ENCODE measurements at regions not wholly inside any gene's neighbourhood (a gene's known extent, or its start where the extent isn't known, plus 50 kb on each side); places are given as distances from the start of the nearest gene placed in this dataset.

GRCh38 chr6:4311976-4312860 is 176.8 kb upstream of the ECI2 start:
- Mint-ChIP-seq H3K4me3 (no peak overlapping the region), H3K27me3 (no peaks in the 10 kb centered on the region), H3K36me3 (no peaks in the 10 kb centered on the region), H3K4me1 (ENCODE audit: unreplicated experiment) (peaks cover 6% of the 10 kb centered on the region), H3K9me3 (peaks cover 18% of the 10 kb centered on the region), H3K27ac (no peak overlapping the region)
- no peak for TF ChIP-seq CTCF (conservative IDR thresholded peaks at IDR 0.05)
- DNase-seq (ENCODE audit: extremely low spot score, unreplicated experiment): no peak

- no peak overlapping the region for H3K4me3 Mint-ChIP-seq
- TF ChIP-seq CTCF (conservative IDR thresholded peaks at IDR 0.05): no peak
- H3K9me3 Mint-ChIP-seq: peaks cover 14% of the 10 kb centered on the region
- no peaks in the 10 kb centered on the region for H3K4me1 Mint-ChIP-seq (ENCODE audit: unreplicated experiment)
- no peaks in the 10 kb centered on the region for H3K27me3 Mint-ChIP-seq
- no peak overlapping the region for H3K27ac Mint-ChIP-seq
- no peaks in the 10 kb centered on the region for H3K36me3 Mint-ChIP-seq
- no peak for DNase-seq (ENCODE audit: extremely low spot score, unreplicated experiment)
Measured at GRCh38 chr6:4309540-4309939, 174.2 kb upstream of the ECI2 start.

GRCh38 chr6:4308364-4308763 is 173.0 kb upstream of the ECI2 start:
- DNase-seq (ENCODE audit: extremely low spot score, unreplicated experiment): no peak
- Mint-ChIP-seq H3K9me3 (peaks cover 9% of the 10 kb centered on the region), H3K27ac (no peak overlapping the region), H3K36me3 (no peaks in the 10 kb centered on the region), H3K4me3 (no peak overlapping the region), H3K27me3 (no peaks in the 10 kb centered on the region), H3K4me1 (ENCODE audit: unreplicated experiment) (peaks cover 3% of the 10 kb centered on the region)
- no peak for TF ChIP-seq CTCF (conservative IDR thresholded peaks at IDR 0.05)

GRCh38 chr6:4304927-4305455 is 169.6 kb upstream of the ECI2 start:
- Mint-ChIP-seq H3K27ac (no peak overlapping the region), H3K4me1 (ENCODE audit: unreplicated experiment) (peaks cover 3% of the 10 kb centered on the region), H3K27me3 (no peaks in the 10 kb centered on the region), H3K36me3 (no peaks in the 10 kb centered on the region), H3K4me3 (no peak overlapping the region), H3K9me3 (no peaks in the 10 kb centered on the region)
- no peak for TF ChIP-seq CTCF (conservative IDR thresholded peaks at IDR 0.05)
- DNase-seq (ENCODE audit: extremely low spot score, unreplicated experiment): no peak

GRCh38 chr6:4303638-4304037 is 168.3 kb upstream of the ECI2 start:
- Mint-ChIP-seq H3K36me3 (no peaks in the 10 kb centered on the region), H3K4me3 (no peak overlapping the region), H3K27ac (peak overlapping the region; percentile 13), H3K4me1 (ENCODE audit: unreplicated experiment) (peaks cover 3% of the 10 kb centered on the region), H3K9me3 (no peaks in the 10 kb centered on the region), H3K27me3 (no peaks in the 10 kb centered on the region)
- no peak for DNase-seq (ENCODE audit: extremely low spot score, unreplicated experiment)
- TF ChIP-seq CTCF (conservative IDR thresholded peaks at IDR 0.05): no peak

All from type B pancreatic cell (in vitro differentiated cells).